ENCODE measurements at regions not wholly inside any gene's neighbourhood (a gene's known extent, or its start where the extent isn't known, plus 50 kb on each side); places are given as distances from the start of the nearest gene placed in this dataset.

DNA sequence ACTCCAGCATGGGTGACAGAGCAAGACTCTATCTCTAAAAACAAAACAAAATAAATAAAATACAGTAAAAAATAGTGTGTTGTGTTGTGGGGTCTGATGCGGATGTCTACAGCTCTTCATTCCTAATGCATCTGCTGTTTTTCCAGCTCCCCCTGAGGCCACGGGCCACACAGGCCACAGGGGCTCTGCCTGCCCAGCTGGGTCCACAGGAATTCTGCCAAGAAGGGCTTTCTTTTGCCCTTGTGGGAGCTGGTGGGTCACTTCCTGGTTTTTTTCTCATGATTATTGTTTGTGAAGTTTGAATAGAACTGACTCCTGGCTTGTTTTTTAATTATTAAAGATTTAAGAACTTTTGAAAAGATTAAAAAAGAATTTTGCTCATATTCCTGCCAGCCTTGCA is 67.4 kb upstream of the CLDN5 start:
- TF ChIP-seq, protein P1, sequence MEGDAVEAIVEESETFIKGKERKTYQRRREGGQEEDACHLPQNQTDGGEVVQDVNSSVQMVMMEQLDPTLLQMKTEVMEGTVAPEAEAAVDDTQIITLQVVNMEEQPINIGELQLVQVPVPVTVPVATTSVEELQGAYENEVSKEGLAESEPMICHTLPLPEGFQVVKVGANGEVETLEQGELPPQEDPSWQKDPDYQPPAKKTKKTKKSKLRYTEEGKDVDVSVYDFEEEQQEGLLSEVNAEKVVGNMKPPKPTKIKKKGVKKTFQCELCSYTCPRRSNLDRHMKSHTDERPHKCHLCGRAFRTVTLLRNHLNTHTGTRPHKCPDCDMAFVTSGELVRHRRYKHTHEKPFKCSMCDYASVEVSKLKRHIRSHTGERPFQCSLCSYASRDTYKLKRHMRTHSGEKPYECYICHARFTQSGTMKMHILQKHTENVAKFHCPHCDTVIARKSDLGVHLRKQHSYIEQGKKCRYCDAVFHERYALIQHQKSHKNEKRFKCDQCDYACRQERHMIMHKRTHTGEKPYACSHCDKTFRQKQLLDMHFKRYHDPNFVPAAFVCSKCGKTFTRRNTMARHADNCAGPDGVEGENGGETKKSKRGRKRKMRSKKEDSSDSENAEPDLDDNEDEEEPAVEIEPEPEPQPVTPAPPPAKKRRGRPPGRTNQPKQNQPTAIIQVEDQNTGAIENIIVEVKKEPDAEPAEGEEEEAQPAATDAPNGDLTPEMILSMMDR (IDR thresholded peaks at IDR 0.05) = no peak
- no peak for TF ChIP-seq POLR2A (IDR thresholded peaks at IDR 0.05)

All from Peyer's patch (tissue), 4 donors.